Astrocyte of the spinal cord (primary cell): ENCODE measurements at regions not wholly inside any gene's neighbourhood (a gene's known extent, or its start where the extent isn't known, plus 50 kb on each side); places are given as distances from the start of the nearest gene placed in this dataset.
A peak's percentile ranks its signal among the peaks of the same experiment; 100 is the strongest.

Source experiments
- DNase-seq: peaks from one replicate; pipeline ENCODE4 v3.0.0; 2011; ENCODE audit warnings: low read depth, low spot score
- H3K4me3 ChIP-seq: 2 replicates; pipeline ENCODE4 v1.5.1; 2011; ENCODE audit warnings: low read depth, mild to moderate bottlenecking, low read length, moderate library complexity
- CTCF ChIP-seq: IDR thresholded peaks from 2 replicates; pipeline ENCODE4 v1.5.1; 2012; ENCODE audit warnings: low read depth, mild to moderate bottlenecking, low read length, inconsistent platforms
- in situ Hi-C: cut with HindIII; loops from 2 replicates; pipeline ENCODE4 v1.10.0; 2017; ENCODE audit warnings: low sequenced_read_pairs

- DNase-seq, result peak; percentile 41
- no peak overlapping the region for H3K4me3 ChIP-seq
- TF ChIP-seq CTCF, result no peak
- in situ Hi-C loops, result no loop called here
These were observed 204.4 kb downstream of the TMX1 start for GRCh38 chr14:51444353-51445000.

- H3K4me3 ChIP-seq, result no peak overlapping the region
- in situ Hi-C loops, result no loop called here
- DNase-seq, result no peak
- TF ChIP-seq CTCF, result no peak
These were observed 204.9 kb downstream of the TMX1 start for GRCh38 chr14:51445001-51445390.

GRCh38 chr14:51446771-51447170, 204.9 kb upstream of the FRMD6 start:
- no peak for TF ChIP-seq CTCF
- no peak for DNase-seq
- in situ Hi-C loops, result no loop called here
- no peak overlapping the region for H3K4me3 ChIP-seq

GRCh38 chr14:51447411-51447810, 204.3 kb upstream of the FRMD6 start:
- no peak for TF ChIP-seq CTCF
- no peak overlapping the region for H3K4me3 ChIP-seq
- DNase-seq, result no peak
- in situ Hi-C loops, result no loop called here

GRCh38 chr14:51448831-51449670, 202.7 kb upstream of the FRMD6 start:
- DNase-seq, result peak; percentile 80
- no peak overlapping the region for H3K4me3 ChIP-seq
- in situ Hi-C loops, result no loop called here
- TF ChIP-seq CTCF, result no peak

GRCh38 chr14:51449681-51450080, 202.0 kb upstream of the FRMD6 start:
- no peak for DNase-seq
- no peak for TF ChIP-seq CTCF
- in situ Hi-C loops, result no loop called here
- H3K4me3 ChIP-seq, result no peak overlapping the region
